Esophagus muscularis mucosa (tissue), 2 donors: ENCODE measurements at regions not wholly inside any gene's neighbourhood (a gene's known extent, or its start where the extent isn't known, plus 50 kb on each side); places are given as distances from the start of the nearest gene placed in this dataset.

Experiments used
- EP300 ChIP-seq: sonication (generic); formaldehyde crosslinking; IDR thresholded peaks from one replicate; pipeline ENCODE4 v1.6.1; 2017; ENCODE audit warnings: antibody characterized with exemption
- POLR2A ChIP-seq: fragments of 450-650 bp; IDR thresholded peaks from one replicate; pipeline ENCODE4 v1.6.1; 2017; ENCODE audit warnings: antibody characterized with exemption, moderate library complexity, mild to moderate bottlenecking, low read depth

DNA sequence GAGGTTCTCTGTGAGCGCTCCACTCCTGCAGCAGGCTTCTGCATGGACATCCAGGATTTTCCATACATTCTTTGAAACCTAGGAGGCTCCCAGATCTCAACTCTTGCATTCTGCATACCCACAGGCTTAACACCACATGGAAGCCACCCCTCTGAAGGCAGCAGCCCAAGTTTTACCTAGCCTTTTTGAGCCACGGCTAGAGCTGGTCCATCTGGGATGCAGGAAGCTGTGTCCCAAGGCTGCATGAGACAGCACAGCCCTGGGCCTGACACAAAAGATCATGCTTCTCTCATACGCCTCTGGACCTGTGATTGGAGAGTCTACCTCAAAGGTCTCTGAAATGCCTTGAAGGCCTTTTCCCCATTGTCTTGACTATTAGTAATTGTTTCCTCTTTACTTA, 53.6 kb upstream of the RPRM start:
- TF ChIP-seq EP300 (no peak), POLR2A (no peak)
